ENCODE measurements at regions not wholly inside any gene's neighbourhood (a gene's known extent, or its start where the extent isn't known, plus 50 kb on each side); places are given as distances from the start of the nearest gene placed in this dataset.
"Not testable (repeated sequence)": the region's sequence is repeated elsewhere in the genome, so short reads cannot be mapped to it uniquely, and the experiment has no call there.

GRCh38 chr20:52311209-52311794 lies 119.7 kb upstream of the ZFP64 start:
- ATAC-seq (no peak), DNase-seq (no peak)

- DNase-seq (no peak), ATAC-seq (no peak)
Measured at GRCh38 chr20:52309181-52309580, 117.6 kb upstream of the ZFP64 start.

- DNase-seq: no peak
- no peak for ATAC-seq
Measured at GRCh38 chr20:52306477-52306876, 114.9 kb upstream of the ZFP64 start.

GRCh38 chr20:52305858-52306257 lies 114.3 kb upstream of the ZFP64 start:
- peak; percentile 72 for ATAC-seq
- DNase-seq: no peak

- no peak for DNase-seq
- no peak for ATAC-seq
Measured at GRCh38 chr20:52305024-52305645, 113.6 kb upstream of the ZFP64 start.

- ATAC-seq (no peak), DNase-seq (no peak)
Measured at GRCh38 chr20:52303281-52303950, 111.8 kb upstream of the ZFP64 start.

- DNase-seq (no peak), ATAC-seq (peak; percentile 34)
Measured at GRCh38 chr20:52302736-52303135, 111.2 kb upstream of the ZFP64 start.

GRCh38 chr20:52302051-52302450 lies 110.5 kb upstream of the ZFP64 start:
- not testable (repeated sequence) for DNase-seq, ATAC-seq

GRCh38 chr20:52295556-52295955 lies 104.0 kb upstream of the ZFP64 start:
- ATAC-seq (no peak), DNase-seq (no peak)

- ATAC-seq (no peak), DNase-seq (no peak)
Measured at GRCh38 chr20:52294106-52294628, 102.6 kb upstream of the ZFP64 start.

- DNase-seq: no peak
- no peak for ATAC-seq
Measured at GRCh38 chr20:52291109-52291508, 99.5 kb upstream of the ZFP64 start.

- no peak for ATAC-seq
- DNase-seq: no peak
Measured at GRCh38 chr20:52290569-52290968, 99.0 kb upstream of the ZFP64 start.

GRCh38 chr20:52289956-52290565 lies 98.5 kb upstream of the ZFP64 start:
- DNase-seq (no peak), ATAC-seq (no peak)

- DNase-seq (no peak), ATAC-seq (no peak)
Measured at GRCh38 chr20:52280407-52280806, 88.8 kb upstream of the ZFP64 start.

GRCh38 chr20:52279706-52280105 lies 88.1 kb upstream of the ZFP64 start:
- ATAC-seq (no peak), DNase-seq (no peak)

- no peak for ATAC-seq
Measured at GRCh38 chr20:52275181-52275691, 83.7 kb upstream of the ZFP64 start.

GRCh38 chr20:52270696-52271095 lies 79.1 kb upstream of the ZFP64 start:
- DNase-seq (no peak), ATAC-seq (no peak)

More at GRCh38 chr20:52275181-52275691, 83.7 kb upstream of the ZFP64 start:
- DNase-seq: no peak

GRCh38 chr20:52270001-52270606 lies 78.5 kb upstream of the ZFP64 start:
- DNase-seq: no peak
- no peak for ATAC-seq

GRCh38 chr20:52269321-52269720 lies 77.7 kb upstream of the ZFP64 start:
- ATAC-seq (no peak), DNase-seq (no peak)

- no peak for ATAC-seq
- no peak for DNase-seq
Measured at GRCh38 chr20:52268184-52268749, 76.7 kb upstream of the ZFP64 start.

GRCh38 chr20:52267418-52267817 lies 75.8 kb upstream of the ZFP64 start:
- DNase-seq (no peak), ATAC-seq (no peak)

GRCh38 chr20:52263757-52264156 lies 72.2 kb upstream of the ZFP64 start:
- ATAC-seq (no peak), DNase-seq (no peak)
